Activated naive CD4-positive, alpha-beta T cell treated with anti-CD3 and anti-CD28 coated beads for 36 hours (primary cell): ENCODE measurements at regions not wholly inside any gene's neighbourhood (a gene's known extent, or its start where the extent isn't known, plus 50 kb on each side); places are given as distances from the start of the nearest gene placed in this dataset.
"Not testable (repeated sequence)": the region's sequence is repeated elsewhere in the genome, so short reads cannot be mapped to it uniquely, and the experiment has no call there.

ENCODE experiments used
- CTCF ChIA-PET: fragments of 350-600 bp; sonication (Branson Sonifier 250); formaldehyde crosslinking; loops from one replicate; lab custom pipeline; 2021; ENCODE audit warnings: antibody characterized with exemption; lab: Charles Lee
- DNase-seq: peaks from one replicate; pipeline ENCODE4 v3.0.0-alpha.2; 2020
- H3K27ac Mint-ChIP-seq: one replicate; pipeline ENCODE4 v1.8.0; 2021; ENCODE audit warnings: mild to moderate bottlenecking, mixed read lengths
- H3K27me3 Mint-ChIP-seq: one replicate; pipeline ENCODE4 v1.8.0; 2021; ENCODE audit warnings: low read depth, mixed read lengths
- H3K36me3 Mint-ChIP-seq: one replicate; pipeline ENCODE4 v1.8.0; 2021; ENCODE audit warnings: low read depth, mixed read lengths
- H3K4me1 Mint-ChIP-seq: one replicate; pipeline ENCODE4 v1.8.0; 2021; ENCODE audit warnings: low read depth, mixed read lengths
- H3K4me3 Mint-ChIP-seq: one replicate; pipeline ENCODE4 v1.8.0; 2021; ENCODE audit warnings: mild to moderate bottlenecking, moderate library complexity, mixed read lengths
- H3K9me3 Mint-ChIP-seq: one replicate; pipeline ENCODE4 v1.8.0; 2021; ENCODE audit warnings: mixed read lengths
- intact Hi-C: fragments of 100-400 bp; cut with micrococcal nuclease; formaldehyde crosslinking; loops from one replicate; pipeline ENCODE4 v1.15.1; 2023

- H3K36me3 Mint-ChIP-seq, intact Hi-C loops, CTCF ChIA-PET, H3K27me3 Mint-ChIP-seq, H3K4me3 Mint-ChIP-seq, H3K27ac Mint-ChIP-seq, DNase-seq, H3K4me1 Mint-ChIP-seq, H3K9me3 Mint-ChIP-seq: not testable (repeated sequence)
Measured at GRCh38 chr9:41839786-41840185, 289.4 kb downstream of the CNTNAP3B start.

GRCh38 chr9:41838953-41839352 lies 290.3 kb downstream of the CNTNAP3B start:
- H3K9me3 Mint-ChIP-seq, intact Hi-C loops: not testable (repeated sequence)

GRCh38 chr9:41838562-41838851 lies 290.7 kb downstream of the CNTNAP3B start:
- H3K27ac Mint-ChIP-seq, intact Hi-C loops, H3K27me3 Mint-ChIP-seq, H3K4me3 Mint-ChIP-seq, H3K4me1 Mint-ChIP-seq, CTCF ChIA-PET, H3K36me3 Mint-ChIP-seq, H3K9me3 Mint-ChIP-seq, DNase-seq: not testable (repeated sequence)

More at GRCh38 chr9:41838953-41839352, 290.3 kb downstream of the CNTNAP3B start:
- H3K4me1 Mint-ChIP-seq, CTCF ChIA-PET, H3K27me3 Mint-ChIP-seq, DNase-seq, H3K27ac Mint-ChIP-seq, H3K4me3 Mint-ChIP-seq, H3K36me3 Mint-ChIP-seq: not testable (repeated sequence)

- H3K4me1 Mint-ChIP-seq, H3K4me3 Mint-ChIP-seq, DNase-seq, CTCF ChIA-PET, intact Hi-C loops, H3K27ac Mint-ChIP-seq, H3K36me3 Mint-ChIP-seq, H3K9me3 Mint-ChIP-seq, H3K27me3 Mint-ChIP-seq: not testable (repeated sequence)
Measured at GRCh38 chr9:41837684-41838561, 291.3 kb downstream of the CNTNAP3B start.

DNA sequence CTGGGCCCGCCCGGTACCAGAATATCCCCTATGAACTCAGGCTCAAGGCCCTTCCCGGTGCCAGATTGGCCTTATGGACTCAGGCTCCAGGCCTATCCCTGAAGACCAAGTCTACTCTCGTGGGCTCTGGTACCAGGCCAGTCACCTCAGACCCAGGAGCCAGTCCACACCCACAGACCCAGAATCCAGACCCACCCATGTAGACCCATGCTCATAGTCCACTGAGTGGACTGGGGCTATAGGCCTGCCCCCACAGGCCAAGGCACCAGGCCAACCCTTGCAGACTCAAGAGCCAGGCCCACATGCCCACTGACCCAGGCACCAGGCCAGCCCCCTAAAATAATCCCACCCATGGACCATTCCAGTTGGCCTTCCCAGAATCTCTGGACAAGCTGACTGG lies 296.1 kb downstream of the CNTNAP3B start:
- intact Hi-C loops, CTCF ChIA-PET, H3K4me1 Mint-ChIP-seq, DNase-seq, H3K27ac Mint-ChIP-seq, H3K27me3 Mint-ChIP-seq, H3K9me3 Mint-ChIP-seq, H3K36me3 Mint-ChIP-seq, H3K4me3 Mint-ChIP-seq: not testable (repeated sequence)

GRCh38 chr9:41824723-41825122 lies 304.5 kb downstream of the CNTNAP3B start:
- H3K27me3 Mint-ChIP-seq, intact Hi-C loops, H3K9me3 Mint-ChIP-seq, H3K4me1 Mint-ChIP-seq, DNase-seq, H3K4me3 Mint-ChIP-seq, H3K36me3 Mint-ChIP-seq, CTCF ChIA-PET, H3K27ac Mint-ChIP-seq: not testable (repeated sequence)

- DNase-seq, H3K4me1 Mint-ChIP-seq, H3K27ac Mint-ChIP-seq, H3K4me3 Mint-ChIP-seq, CTCF ChIA-PET, H3K36me3 Mint-ChIP-seq, H3K27me3 Mint-ChIP-seq, intact Hi-C loops, H3K9me3 Mint-ChIP-seq: not testable (repeated sequence)
Measured at GRCh38 chr9:41802706-41803105, 326.5 kb downstream of the CNTNAP3B start.

GRCh38 chr9:41798684-41799083 lies 330.5 kb downstream of the CNTNAP3B start:
- H3K4me3 Mint-ChIP-seq, H3K4me1 Mint-ChIP-seq, DNase-seq, H3K9me3 Mint-ChIP-seq, H3K36me3 Mint-ChIP-seq, H3K27ac Mint-ChIP-seq, H3K27me3 Mint-ChIP-seq, CTCF ChIA-PET, intact Hi-C loops: not testable (repeated sequence)

- CTCF ChIA-PET, H3K4me3 Mint-ChIP-seq, H3K4me1 Mint-ChIP-seq, H3K9me3 Mint-ChIP-seq, intact Hi-C loops, H3K27me3 Mint-ChIP-seq, DNase-seq, H3K27ac Mint-ChIP-seq, H3K36me3 Mint-ChIP-seq: not testable (repeated sequence)
Measured at GRCh38 chr9:41790719-41791363, 338.4 kb downstream of the CNTNAP3B start.

GRCh38 chr9:41790007-41790406 lies 339.2 kb downstream of the CNTNAP3B start:
- intact Hi-C loops, H3K9me3 Mint-ChIP-seq, H3K4me1 Mint-ChIP-seq, CTCF ChIA-PET, H3K4me3 Mint-ChIP-seq, DNase-seq, H3K36me3 Mint-ChIP-seq, H3K27me3 Mint-ChIP-seq, H3K27ac Mint-ChIP-seq: not testable (repeated sequence)

DNA sequence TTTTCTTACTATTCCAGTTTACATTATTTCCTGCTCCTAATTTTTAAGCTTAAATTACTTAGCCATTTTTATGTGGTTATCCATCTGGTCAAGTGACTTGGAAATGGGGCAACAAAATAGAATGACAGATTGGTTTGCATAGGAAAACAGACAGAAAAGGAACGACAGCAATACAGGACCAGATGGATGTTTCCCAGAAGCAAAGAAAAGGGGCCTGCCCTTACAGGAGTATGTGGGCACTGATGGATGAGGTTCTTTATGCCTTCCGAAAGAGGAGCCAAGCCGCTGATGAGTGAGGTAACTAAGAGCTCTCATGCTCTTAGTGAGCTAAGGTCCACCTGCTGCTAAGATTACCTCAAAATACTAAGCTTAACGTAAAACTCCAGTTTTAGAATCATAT lies 339.8 kb downstream of the CNTNAP3B start:
- CTCF ChIA-PET, H3K27ac Mint-ChIP-seq, H3K27me3 Mint-ChIP-seq, H3K9me3 Mint-ChIP-seq, DNase-seq, intact Hi-C loops, H3K36me3 Mint-ChIP-seq, H3K4me3 Mint-ChIP-seq, H3K4me1 Mint-ChIP-seq: not testable (repeated sequence)

DNA sequence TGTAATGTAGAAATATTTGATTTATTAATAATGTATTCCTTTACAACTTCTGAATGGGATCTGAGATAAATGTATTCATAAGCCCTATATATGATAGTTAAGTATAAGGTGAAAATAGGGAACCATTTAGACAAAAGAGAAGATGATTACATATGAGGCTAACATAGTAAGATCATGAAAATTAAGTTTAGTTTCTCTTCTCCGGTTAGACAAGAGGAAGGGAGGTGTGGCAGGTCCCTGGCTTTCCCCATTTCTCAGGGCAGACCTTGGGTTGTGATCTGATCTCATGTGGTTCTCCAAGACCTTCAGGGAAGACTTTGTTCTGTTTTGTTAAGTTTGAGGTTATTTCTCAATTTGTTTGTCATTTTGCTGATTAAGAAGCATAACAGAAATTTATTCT lies 341.3 kb downstream of the CNTNAP3B start:
- H3K36me3 Mint-ChIP-seq, intact Hi-C loops, H3K27ac Mint-ChIP-seq, H3K9me3 Mint-ChIP-seq, H3K4me1 Mint-ChIP-seq, CTCF ChIA-PET, H3K27me3 Mint-ChIP-seq, H3K4me3 Mint-ChIP-seq, DNase-seq: not testable (repeated sequence)

DNA sequence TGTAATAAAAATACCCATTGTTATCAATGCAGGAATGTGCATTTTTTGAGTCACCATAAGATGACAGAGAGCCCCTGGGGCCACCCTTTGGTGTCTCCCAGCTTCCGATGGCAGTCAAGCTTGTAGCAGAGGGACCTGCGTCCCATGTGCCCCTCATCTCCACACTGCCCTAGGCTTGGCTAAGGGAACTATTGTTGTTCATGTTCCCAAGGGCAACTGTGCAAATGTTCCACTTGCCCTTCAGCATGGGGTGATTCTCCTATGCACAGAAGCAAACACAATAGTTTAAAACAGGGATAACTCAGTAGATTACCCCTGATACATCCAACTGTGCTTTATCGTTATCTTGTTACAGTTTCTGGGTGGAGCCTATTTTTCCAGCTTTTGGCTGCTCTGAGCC lies 342.0 kb downstream of the CNTNAP3B start:
- H3K9me3 Mint-ChIP-seq, H3K27me3 Mint-ChIP-seq, intact Hi-C loops, CTCF ChIA-PET, H3K27ac Mint-ChIP-seq, H3K36me3 Mint-ChIP-seq, H3K4me3 Mint-ChIP-seq, H3K4me1 Mint-ChIP-seq, DNase-seq: not testable (repeated sequence)
